GM23248 (cell line): ENCODE measurements at regions not wholly inside any gene's neighbourhood (a gene's known extent, or its start where the extent isn't known, plus 50 kb on each side); places are given as distances from the start of the nearest gene placed in this dataset.

ENCODE experiments used
- EZH2 ChIP-seq: fragments of 200-600 bp; sonication (generic); IDR thresholded peaks from 2 replicates; pipeline ENCODE4 v1.6.1; 2018; ENCODE audit warnings: antibody characterized with exemption, mild to moderate bottlenecking; ENCODE audit not compliant: insufficient read depth, poor library complexity, severe bottlenecking
- EZH2phosphoT487 ChIP-seq: fragments of 200-600 bp; sonication (generic); IDR thresholded peaks from 2 replicates; pipeline ENCODE4 v1.6.1; 2018; ENCODE audit warnings: antibody characterized with exemption, moderate library complexity, mild to moderate bottlenecking, low read depth; ENCODE audit not compliant: insufficient read depth

GRCh38 chr14:104294628-104294982 lies 156.2 kb downstream of the KIF26A start:
- TF ChIP-seq EZH2 (no peak), EZH2phosphoT487 (no peak)
